ENCODE measurements at regions not wholly inside any gene's neighbourhood (a gene's known extent, or its start where the extent isn't known, plus 50 kb on each side); places are given as distances from the start of the nearest gene placed in this dataset.

GRCh38 chr1:245084551-245084950 is 70.2 kb upstream of the KIF26B start:
- TF ChIP-seq CTCF (IDR thresholded peaks at IDR 0.05) (no peak), POLR2AphosphoS5 (IDR thresholded peaks at IDR 0.05) (no peak)

All from prostate gland (tissue), 2 donors.